PC-9 (cell line): ENCODE measurements at regions not wholly inside any gene's neighbourhood (a gene's known extent, or its start where the extent isn't known, plus 50 kb on each side); places are given as distances from the start of the nearest gene placed in this dataset.

ENCODE experiments used
- BruUV-seq: library from RNA; stranded (reverse); fragments of 400-500 nt; replicated peaks from 2 replicates; lab custom pipeline; 2021; lab: Mats Ljungman, UMichigan
- CTCF ChIA-PET: fragments of 300-600 bp; sonication (Branson Sonifier 250); formaldehyde crosslinking; loops from one replicate; lab custom pipeline; 2022; ENCODE audit warnings: antibody characterized with exemption; lab: Charles Lee
- POLR2A ChIA-PET: fragments of 300-600 bp; sonication (Branson Sonifier 250); formaldehyde crosslinking; loops from one replicate; lab custom pipeline; 2022; ENCODE audit warnings: antibody characterized with exemption; ENCODE audit not compliant: unreplicated experiment; lab: Charles Lee
- DNase-seq, 2 experiments: peaks; one replicate each; pipeline versions ENCODE4 v3.0.0 to v3.0.0-alpha.2; 2015 to 2022; ENCODE audit warnings: mixed read lengths in 1 of 2
- H2AFZ ChIP-seq: fragments of 200-600 bp; sonication (generic); 2 replicates; pipeline ENCODE4 v1.8.1; 2017; ENCODE audit warnings: antibody characterized with exemption
- H3F3A ChIP-seq: fragments of 200-600 bp; sonication (generic); 2 replicates; pipeline ENCODE4 v1.8.1; 2017; ENCODE audit warnings: antibody characterized with exemption, mild to moderate bottlenecking, low read depth; ENCODE audit not compliant: insufficient read depth
- H3K27ac ChIP-seq: fragments of 200-600 bp; sonication (generic); 2 replicates; pipeline ENCODE4 v1.6.1; 2016; ENCODE audit warnings: mixed run types
- H3K27me3 ChIP-seq: fragments of 200-600 bp; sonication (generic); 2 replicates; pipeline ENCODE4 v1.6.1; 2016; ENCODE audit warnings: low read depth, mixed run types; ENCODE audit not compliant: insufficient read depth
- H3K36me3 ChIP-seq: fragments of 200-600 bp; sonication (generic); 2 replicates; pipeline ENCODE4 v1.6.1; 2016; ENCODE audit warnings: low read depth, mixed run types
- H3K4me1 ChIP-seq: fragments of 200-600 bp; sonication (generic); replicated peaks from 2 replicates; pipeline ENCODE4 v1.6.1; 2016; ENCODE audit warnings: mixed run types; ENCODE audit not compliant: insufficient read depth
- H3K4me2 ChIP-seq: fragments of 200-600 bp; sonication (generic); 2 replicates; pipeline ENCODE4 v1.6.1; 2017; ENCODE audit warnings: mixed run types
- H3K4me3 ChIP-seq: fragments of 200-600 bp; sonication (generic); 2 replicates; pipeline ENCODE4 v1.6.1; 2016; ENCODE audit warnings: mixed run types
- H3K79me2 ChIP-seq: fragments of 200-600 bp; sonication (generic); 2 replicates; pipeline ENCODE4 v1.6.1; 2017; ENCODE audit warnings: low read depth, mixed run types
- H3K9me2 ChIP-seq: fragments of 200-600 bp; sonication (generic); 2 replicates; pipeline ENCODE4 v1.8.1; 2017; ENCODE audit warnings: mild to moderate bottlenecking; ENCODE audit not compliant: insufficient read depth
- H3K9me3 ChIP-seq: fragments of 200-600 bp; sonication (generic); 2 replicates; pipeline ENCODE4 v1.8.1; 2016; ENCODE audit warnings: low read depth; ENCODE audit not compliant: insufficient read depth
- H4K20me1 ChIP-seq: fragments of 200-600 bp; sonication (generic); 2 replicates; pipeline ENCODE4 v1.8.1; 2017; ENCODE audit not compliant: insufficient read depth
- EZH2 ChIP-seq: fragments of 200-600 bp; sonication (generic); IDR thresholded peaks from 2 replicates; pipeline ENCODE4 v1.8.0; 2017; ENCODE audit warnings: antibody characterized with exemption, low read depth
- intact Hi-C: fragments of 100-400 bp; cut with micrococcal nuclease; formaldehyde crosslinking; loops from one replicate; pipeline ENCODE4 v1.10.0; 2022; ENCODE audit not compliant: unreplicated experiment
- TF ChIP-seq, protein P1 (sequence below): fragments of 200-600 bp; sonication (generic); conservative IDR thresholded peaks from 2 replicates; pipeline ENCODE4 v1.6.1; 2017; ENCODE audit warnings: mixed run types, antibody characterized with exemption, mild to moderate bottlenecking, moderate library complexity

- Histone ChIP-seq H3K4me3 (no peak overlapping the region), H3K36me3 (no peaks in the 10 kb centered on the region), H3F3A (no peaks in the 10 kb centered on the region), H3K9me2 (no peaks in the 10 kb centered on the region), H3K9me3 (no peaks in the 10 kb centered on the region), H3K4me2 (no peak overlapping the region), H3K27me3 (no peaks in the 10 kb centered on the region), H3K27ac (no peak overlapping the region), H3K79me2 (no peaks in the 10 kb centered on the region), H4K20me1 (no peaks in the 10 kb centered on the region), H3K4me1 (no peaks in the 10 kb centered on the region), H2AFZ (no peak overlapping the region)
- POLR2A ChIA-PET, result no interaction called here
- intact Hi-C loops, result no loop called here
- BruUV-seq, result no TSS peak
- no peak for DNase-seq
- CTCF ChIA-PET, result no interaction called here
- TF ChIP-seq, protein P1, sequence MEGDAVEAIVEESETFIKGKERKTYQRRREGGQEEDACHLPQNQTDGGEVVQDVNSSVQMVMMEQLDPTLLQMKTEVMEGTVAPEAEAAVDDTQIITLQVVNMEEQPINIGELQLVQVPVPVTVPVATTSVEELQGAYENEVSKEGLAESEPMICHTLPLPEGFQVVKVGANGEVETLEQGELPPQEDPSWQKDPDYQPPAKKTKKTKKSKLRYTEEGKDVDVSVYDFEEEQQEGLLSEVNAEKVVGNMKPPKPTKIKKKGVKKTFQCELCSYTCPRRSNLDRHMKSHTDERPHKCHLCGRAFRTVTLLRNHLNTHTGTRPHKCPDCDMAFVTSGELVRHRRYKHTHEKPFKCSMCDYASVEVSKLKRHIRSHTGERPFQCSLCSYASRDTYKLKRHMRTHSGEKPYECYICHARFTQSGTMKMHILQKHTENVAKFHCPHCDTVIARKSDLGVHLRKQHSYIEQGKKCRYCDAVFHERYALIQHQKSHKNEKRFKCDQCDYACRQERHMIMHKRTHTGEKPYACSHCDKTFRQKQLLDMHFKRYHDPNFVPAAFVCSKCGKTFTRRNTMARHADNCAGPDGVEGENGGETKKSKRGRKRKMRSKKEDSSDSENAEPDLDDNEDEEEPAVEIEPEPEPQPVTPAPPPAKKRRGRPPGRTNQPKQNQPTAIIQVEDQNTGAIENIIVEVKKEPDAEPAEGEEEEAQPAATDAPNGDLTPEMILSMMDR, result no peak
- TF ChIP-seq EZH2, result no peak
These were observed 263.5 kb upstream of the RASGRP1 start for GRCh38 chr15:38828031-38828532.

DNA sequence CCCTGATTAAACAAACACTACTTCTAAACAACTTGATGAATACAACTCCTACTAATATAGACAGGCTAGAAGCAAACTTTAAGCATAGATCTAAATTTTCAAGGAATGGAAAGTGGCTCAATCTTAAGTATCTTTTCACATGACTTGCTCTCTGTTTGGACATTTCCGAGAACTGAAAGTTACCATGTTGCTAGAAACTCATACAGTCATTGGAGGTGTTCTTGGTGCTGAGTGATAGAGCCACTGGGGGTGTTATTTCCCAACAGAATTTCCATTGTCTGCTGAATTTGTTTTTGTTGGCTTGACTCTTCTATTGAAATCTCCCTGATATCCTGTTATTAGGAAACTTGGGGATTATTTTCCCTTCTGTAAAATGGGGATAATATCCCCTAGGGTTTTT lies 264.5 kb upstream of the RASGRP1 start:
- Histone ChIP-seq H3K36me3 (no peaks in the 10 kb centered on the region), H3K9me2 (no peaks in the 10 kb centered on the region), H3K4me1 (no peaks in the 10 kb centered on the region), H3K4me3 (no peak overlapping the region), H2AFZ (no peak overlapping the region), H3K4me2 (no peak overlapping the region), H3K79me2 (no peaks in the 10 kb centered on the region), H3K9me3 (no peaks in the 10 kb centered on the region), H3F3A (no peaks in the 10 kb centered on the region), H3K27ac (no peak overlapping the region), H4K20me1 (no peaks in the 10 kb centered on the region), H3K27me3 (no peaks in the 10 kb centered on the region)
- ChIA-PET CTCF (no interaction called here), POLR2A (no interaction called here)
- no TSS peak for BruUV-seq
- TF ChIP-seq, protein P1, result no peak
- TF ChIP-seq EZH2, result no peak
- no peak for DNase-seq
- intact Hi-C loops, result no loop called here

DNA sequence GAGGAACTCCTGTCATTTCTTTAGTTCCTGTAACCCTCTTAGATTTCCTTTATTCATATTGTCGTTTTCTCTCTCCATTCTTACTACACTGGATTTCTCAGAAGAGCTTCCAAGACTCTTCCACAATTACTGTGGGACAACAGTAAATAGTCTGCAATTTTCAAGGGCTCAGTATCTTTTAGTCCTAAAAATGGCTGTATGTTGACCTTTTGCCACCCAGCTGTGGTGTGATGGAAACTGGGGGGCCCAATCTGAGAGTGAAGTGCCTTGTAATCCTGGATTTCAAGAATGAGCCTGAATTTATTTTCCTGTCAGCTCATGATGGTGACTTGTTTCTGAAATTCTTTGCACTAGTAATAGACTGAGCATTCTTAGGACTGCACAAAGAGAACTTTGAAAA lies 277.6 kb upstream of the RASGRP1 start:
- no peaks in the 10 kb centered on the region for H4K20me1 ChIP-seq
- no peaks in the 10 kb centered on the region for H3K9me2 ChIP-seq
- intact Hi-C loops, result no loop called here
- CTCF ChIA-PET, result no interaction called here
- no peak overlapping the region for H3K4me3 ChIP-seq
- H3K9me3 ChIP-seq, result no peaks in the 10 kb centered on the region
- BruUV-seq, result no TSS peak
- H3K27ac ChIP-seq, result no peak overlapping the region
- no peaks in the 10 kb centered on the region for H3K36me3 ChIP-seq
- no peak overlapping the region for H3K4me2 ChIP-seq
- TF ChIP-seq, protein P1, result no peak
- no peak for TF ChIP-seq EZH2
- no peaks in the 10 kb centered on the region for H3F3A ChIP-seq
- no peaks in the 10 kb centered on the region for H3K4me1 ChIP-seq
- H3K79me2 ChIP-seq, result no peaks in the 10 kb centered on the region
- POLR2A ChIA-PET, result interaction anchor here (0.6 kb wide), 1 partner anchor 26 kb away, joined by 3 read pairs; no protein-coding TSS in a partner anchor
- H2AFZ ChIP-seq, result no peak overlapping the region
- no peaks in the 10 kb centered on the region for H3K27me3 ChIP-seq
- no peak for DNase-seq
